ENCODE measurements at regions not wholly inside any gene's neighbourhood (a gene's known extent, or its start where the extent isn't known, plus 50 kb on each side); places are given as distances from the start of the nearest gene placed in this dataset.
A peak's percentile ranks its signal among the peaks of the same experiment; 100 is the strongest.
"Not testable (repeated sequence)": the region's sequence is repeated elsewhere in the genome, so short reads cannot be mapped to it uniquely, and the experiment has no call there.

DNA sequence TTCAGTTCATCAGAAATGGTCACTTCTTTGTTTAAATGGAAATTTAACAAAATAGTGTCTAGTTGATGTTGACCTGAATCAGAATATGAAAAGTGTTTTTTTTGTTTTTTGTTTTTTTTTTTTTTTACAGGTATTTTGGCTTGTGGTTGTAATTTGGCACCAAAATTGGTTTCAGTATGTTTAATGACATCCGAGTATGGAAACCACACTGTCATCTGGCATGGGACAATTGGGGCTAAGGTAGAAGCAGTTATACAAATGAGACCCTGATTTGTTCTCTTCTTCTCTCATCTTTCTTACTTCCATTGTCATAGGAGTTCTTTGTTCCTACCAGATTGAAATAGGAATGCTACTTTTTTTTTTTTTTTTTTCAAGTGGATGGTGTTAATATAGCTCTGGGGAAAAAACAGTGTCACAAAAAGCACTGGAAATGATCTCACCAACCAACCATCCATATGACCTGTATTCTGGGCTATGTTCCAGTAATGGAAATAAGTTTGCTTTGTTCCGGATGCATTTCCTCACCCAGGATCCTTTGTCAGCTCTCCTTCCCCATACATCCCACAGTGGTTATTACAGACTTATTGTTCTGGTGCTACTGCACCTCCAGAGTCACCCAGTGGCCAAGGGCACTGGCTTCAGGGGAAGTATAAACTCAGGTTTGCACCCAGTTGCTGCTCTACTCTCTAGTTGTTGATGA lies 95.8 kb downstream of the ATXN3L start:
- DNase-seq (ENCODE audit: low spot score), result peak; percentile 50

GRCh38 chrX:13220916-13221315 lies 98.9 kb downstream of the ATXN3L start:
- DNase-seq (ENCODE audit: low spot score), result peak; percentile 21

DNA sequence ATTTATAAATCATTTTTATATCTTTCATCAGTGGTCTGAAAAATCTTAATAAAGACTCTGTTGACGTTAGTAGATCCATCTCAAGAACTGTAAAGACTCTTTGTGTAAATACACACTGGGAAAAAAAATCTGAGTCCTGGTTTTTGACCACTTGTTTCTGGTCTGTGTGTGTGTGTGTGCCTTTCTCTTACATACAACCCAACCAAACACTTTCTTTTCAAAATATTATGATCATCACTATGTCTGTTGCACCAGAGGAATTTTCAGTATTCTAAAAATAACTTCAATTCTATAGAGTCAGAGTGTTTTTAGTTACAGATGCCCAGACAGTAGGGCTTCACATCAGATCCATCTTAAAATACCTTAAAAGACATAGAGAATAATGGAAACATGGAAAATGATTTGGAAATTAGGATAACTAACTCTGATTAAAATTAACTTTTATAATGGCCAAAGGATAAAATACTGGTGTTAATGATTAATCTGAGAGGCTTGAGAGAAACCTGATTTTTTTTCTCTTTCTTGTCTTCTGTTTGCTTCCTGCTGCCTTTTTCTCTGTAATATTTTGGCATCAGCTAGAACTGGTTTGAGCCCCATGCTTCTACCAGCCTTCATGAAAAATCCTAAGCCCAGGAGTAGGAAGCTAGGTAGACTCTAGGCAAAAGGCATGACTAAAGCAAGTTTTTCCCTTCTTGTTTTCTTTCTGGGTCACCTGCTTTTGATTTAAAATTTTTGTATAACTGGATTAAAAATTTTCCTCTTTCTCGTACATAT lies 99.7 kb downstream of the ATXN3L start:
- DNase-seq (ENCODE audit: low spot score), result no peak

DNA sequence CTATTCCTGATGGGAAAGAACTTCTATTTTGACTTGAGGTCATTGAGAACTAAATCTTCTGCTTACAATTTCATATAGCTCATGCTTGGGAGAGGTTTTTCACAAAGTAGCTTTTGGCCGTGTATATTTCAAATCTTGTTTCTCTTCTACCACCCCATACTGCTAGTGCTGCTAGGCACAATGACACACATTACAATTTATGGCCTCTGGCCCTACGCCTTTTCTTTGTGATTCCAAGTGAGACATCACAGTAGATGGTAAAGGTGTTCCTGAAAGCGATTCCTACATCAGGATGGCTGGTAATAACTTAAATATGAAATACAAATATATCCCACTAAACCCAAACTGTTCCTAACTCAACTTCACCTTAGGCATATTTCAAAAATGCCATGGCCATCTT lies 101.1 kb downstream of the ATXN3L start:
- no peak for DNase-seq (ENCODE audit: low spot score)

DNA sequence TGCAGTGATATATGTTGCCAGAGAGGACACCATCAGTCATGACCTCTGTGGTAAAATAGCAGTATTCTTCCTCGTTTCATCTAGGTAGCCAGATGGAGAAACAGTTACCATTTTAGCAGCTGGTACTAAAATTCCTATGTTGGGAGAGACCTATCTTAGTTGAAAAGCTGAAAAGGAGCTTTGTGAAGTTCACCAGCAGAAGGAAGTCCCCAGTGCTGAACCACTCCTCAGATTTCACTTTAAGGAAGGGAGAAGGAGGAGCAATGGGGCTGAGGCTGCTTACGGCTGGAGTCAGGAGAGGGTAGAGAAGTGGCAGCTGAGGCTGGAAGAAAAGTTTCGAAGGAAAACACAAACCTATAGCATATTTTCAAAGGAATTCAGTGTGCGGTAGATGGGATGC lies 103.7 kb downstream of the ATXN3L start:
- no peak for DNase-seq (ENCODE audit: low spot score)

DNA sequence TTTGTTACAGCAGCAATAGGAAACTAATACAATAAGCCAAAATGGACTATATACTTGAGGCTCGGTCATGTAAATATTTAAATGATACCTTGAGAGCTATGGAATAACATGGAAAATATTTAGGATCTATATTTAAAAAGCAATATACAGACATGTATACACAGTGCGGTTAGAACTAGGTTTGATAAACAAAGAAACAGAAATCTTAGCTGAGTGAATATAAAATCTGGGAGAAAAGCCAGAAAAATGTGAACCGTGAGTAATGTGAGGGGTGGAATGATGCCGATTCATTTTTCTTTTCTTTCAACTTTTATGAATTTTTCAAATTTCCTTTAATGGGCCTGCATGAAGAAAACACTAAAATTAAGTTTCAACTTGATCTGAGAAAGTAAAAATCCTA lies 104.1 kb downstream of the ATXN3L start:
- DNase-seq (ENCODE audit: low spot score), result no peak

DNA sequence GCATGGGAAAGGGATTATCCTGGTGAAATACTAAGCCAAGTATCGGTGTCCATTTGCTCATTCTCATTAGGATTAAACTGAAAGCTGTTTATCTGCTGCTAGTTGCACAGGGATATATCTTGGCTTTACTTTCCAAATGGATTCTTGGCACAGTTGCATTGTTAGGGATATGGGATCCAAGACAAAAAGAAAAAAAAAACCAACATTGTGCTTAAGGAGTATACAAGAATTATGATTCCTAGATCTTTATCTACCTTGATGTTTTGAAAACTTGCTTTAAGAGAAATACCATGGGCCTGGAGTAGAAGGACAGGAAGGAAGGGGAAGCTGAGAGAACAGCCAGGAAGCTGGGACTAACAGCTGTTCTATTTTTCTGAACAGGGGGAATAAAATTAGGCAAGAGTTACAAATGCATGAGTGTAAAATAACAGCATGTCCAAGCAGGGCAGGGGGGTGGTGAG lies 107.6 kb downstream of the ATXN3L start:
- no peak for DNase-seq (ENCODE audit: low spot score)

- DNase-seq (ENCODE audit: low spot score), result not testable (repeated sequence)
These were observed 109.7 kb downstream of the ATXN3L start for GRCh38 chrX:13210142-13210541.

GRCh38 chrX:13209704-13210103 lies 110.1 kb downstream of the ATXN3L start:
- not testable (repeated sequence) for DNase-seq (ENCODE audit: low spot score)

DNA sequence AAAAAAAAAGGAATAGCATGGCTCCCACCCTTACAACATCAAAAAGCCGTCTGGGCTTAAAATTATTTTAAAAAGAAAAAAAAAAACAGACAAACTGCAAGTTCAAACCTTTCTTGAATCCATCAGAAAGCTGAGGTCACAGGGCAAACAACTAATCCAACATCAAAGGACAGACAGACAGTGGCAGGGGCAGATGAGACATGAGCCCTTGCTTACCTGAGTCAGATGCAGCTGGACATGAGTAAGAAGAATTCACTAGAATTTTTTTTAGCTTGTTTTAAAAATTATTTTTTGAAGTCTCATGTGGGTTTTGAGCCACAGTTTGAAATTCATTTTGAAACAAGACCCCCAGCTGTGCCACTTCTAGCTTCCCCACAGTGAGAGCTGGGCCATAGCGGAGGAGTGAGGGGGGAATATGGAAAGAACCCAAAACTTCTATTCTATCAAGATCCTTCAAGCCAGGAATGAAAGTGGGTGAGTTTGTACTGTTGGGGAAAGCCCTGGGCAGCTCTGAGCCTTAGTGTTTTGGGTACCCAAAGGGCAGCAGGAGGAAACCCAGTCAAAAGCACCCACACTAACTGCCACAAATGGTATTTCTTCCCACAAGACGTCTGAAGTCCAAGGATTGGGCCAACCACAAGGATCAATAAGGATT lies 111.4 kb downstream of the ATXN3L start:
- DNase-seq (ENCODE audit: low spot score), result no peak

DNA sequence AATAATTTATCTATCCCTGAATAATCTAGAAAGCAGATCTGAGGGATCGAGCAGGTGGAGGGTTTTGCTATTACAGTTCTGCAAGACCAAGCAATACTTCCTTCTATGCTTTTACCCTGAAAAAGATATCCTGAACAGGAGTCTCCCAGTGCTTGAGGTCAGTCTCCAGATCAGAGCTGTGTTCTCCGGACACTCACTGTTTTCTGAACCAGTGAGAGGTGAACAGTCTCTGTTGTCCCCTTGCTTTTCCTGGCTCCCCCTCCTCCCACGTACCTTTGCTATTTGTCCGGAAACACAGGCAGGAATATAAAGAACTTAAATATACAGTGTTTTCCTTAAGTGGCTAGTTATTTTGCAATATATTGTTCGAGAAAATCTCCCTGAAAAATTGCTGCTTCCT lies 116.6 kb downstream of the ATXN3L start:
- DNase-seq (ENCODE audit: low spot score), result no peak

DNA sequence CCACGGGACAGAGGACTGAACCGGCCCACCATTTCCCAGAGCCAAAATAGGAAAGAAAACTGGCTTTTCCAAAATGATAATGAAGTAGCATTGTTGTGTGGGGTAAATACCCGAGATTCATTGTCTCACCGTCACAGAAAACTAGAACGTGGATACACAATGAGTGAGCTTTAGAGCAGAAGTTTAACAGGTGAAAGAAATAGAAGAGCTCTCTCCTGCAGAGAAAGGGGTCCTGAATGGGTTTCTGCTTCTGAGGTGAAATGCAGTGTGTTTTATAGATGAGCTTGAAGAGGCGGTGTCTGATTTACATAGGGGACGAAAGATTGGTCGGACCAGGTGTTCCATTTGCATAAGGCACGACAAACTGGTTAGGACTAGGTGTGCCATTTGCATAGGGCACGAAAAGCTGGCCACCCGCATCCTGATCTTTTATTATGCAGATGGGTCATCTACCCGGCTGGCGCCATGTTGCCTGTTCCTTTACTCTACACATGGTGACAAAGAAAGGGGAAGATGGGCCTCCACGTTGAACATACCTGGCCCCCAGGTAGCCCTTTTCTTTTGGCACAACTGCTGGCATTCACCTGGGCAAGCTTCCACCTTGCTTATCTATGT lies 118.1 kb downstream of the ATXN3L start:
- DNase-seq (ENCODE audit: low spot score), result no peak

GRCh38 chrX:13200398-13200797 lies 119.5 kb downstream of the ATXN3L start:
- no peak for DNase-seq (ENCODE audit: low spot score)

DNA sequence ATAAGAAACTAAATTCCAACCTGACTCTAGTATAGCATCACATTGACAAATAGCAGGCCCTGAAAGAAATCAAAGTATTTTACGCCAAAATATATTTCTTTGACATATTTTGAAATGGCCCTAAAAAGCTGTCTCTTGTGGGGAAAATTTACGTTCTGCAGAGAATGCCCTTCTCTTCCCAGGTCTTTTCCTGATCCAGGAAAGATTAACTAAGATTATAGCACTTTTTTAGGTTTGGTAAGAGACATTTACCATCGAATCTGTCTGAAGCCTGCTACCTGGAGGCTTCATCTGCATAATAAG lies 121.1 kb downstream of the ATXN3L start:
- DNase-seq (ENCODE audit: low spot score), result no peak

- no peak for DNase-seq (ENCODE audit: low spot score)
These were observed 121.6 kb downstream of the ATXN3L start for GRCh38 chrX:13198056-13198761.

DNA sequence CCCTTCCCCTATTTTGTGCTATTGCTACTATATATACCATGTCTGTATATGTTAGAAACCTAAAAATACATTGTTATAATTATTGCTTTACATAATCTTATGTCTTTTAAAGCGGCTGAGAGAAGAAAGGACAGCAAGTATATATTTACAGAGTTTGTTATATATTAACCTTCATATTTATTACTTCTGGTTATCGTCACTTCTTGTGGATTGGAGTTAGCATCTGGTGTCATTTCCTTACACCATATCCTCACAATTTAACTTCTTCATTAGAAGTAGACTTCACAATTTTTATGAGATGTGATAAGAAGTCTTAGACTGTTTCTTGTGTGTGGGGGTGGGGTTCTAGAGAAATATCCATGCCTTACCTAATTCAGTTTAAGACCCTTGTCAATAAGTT lies 123.1 kb downstream of the ATXN3L start:
- no peak for DNase-seq (ENCODE audit: low spot score)

- no peak for DNase-seq (ENCODE audit: low spot score)
These were observed 124.5 kb downstream of the ATXN3L start for GRCh38 chrX:13195340-13195739.

- DNase-seq (ENCODE audit: low spot score), result no peak
These were observed 125.4 kb downstream of the ATXN3L start for GRCh38 chrX:13194291-13195103.

- DNase-seq (ENCODE audit: low spot score), result no peak
These were observed 129.8 kb downstream of the ATXN3L start for GRCh38 chrX:13190051-13190450.

DNA sequence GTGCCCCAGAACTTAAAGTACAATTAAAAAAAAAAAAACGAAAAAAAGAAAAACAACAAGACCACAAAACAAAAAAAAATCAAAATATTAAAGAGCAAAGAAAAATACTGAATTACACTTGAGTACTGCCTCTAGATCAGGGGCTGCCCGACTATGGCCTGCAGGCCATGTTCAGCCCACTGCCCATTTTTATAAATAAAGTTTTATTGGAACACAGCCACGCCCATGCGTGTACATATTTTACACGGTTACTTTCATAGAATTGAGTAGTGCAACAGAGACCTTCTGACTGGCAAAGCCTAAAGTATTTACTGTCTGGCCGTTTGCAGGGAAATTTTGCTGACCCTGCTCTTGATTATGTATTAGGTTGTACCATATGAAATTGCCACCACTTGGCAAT lies 130.5 kb downstream of the ATXN3L start:
- DNase-seq (ENCODE audit: low spot score), result no peak

DNA sequence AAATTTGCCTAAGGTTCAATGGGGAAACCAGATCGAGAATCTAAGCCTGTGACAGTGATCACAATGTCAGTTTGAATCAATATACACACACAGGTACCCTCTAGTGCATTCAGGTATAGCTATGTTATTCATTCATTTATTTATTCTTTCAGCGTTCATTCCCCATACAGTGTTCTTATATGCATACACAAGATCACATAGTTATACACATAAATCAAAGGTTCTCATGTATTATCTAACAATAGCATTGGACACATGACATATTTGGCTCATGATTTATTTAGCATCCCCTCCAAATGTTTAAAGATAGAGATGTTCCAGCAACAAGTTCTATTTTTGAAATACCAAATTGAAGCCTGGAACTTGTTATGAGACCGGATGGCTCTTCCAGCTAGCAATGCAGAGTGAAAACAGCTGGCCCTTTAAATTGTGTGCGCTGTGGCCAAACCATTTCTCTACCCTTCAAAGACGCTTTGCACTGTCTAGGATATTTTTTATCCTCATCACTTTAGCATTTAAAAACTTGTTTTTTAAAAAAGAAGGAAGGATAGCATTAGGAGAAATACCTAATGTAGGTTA lies 131.0 kb downstream of the ATXN3L start:
- DNase-seq (ENCODE audit: low spot score), result no peak
